A673 (cell line): ENCODE measurements at regions not wholly inside any gene's neighbourhood (a gene's known extent, or its start where the extent isn't known, plus 50 kb on each side); places are given as distances from the start of the nearest gene placed in this dataset.

Source experiments
- BruUV-seq: library from RNA; stranded (reverse); fragments of 400-500 nt; replicated peaks from 2 replicates; lab custom pipeline; 2021; lab: Mats Ljungman, UMichigan
- CTCF ChIA-PET: fragments of 300-600 bp; sonication (Branson Sonifier 250); formaldehyde crosslinking; loops from one replicate; lab custom pipeline; 2022; ENCODE audit warnings: antibody characterized with exemption; lab: Charles Lee
- POLR2A ChIA-PET: fragments of 300-600 bp; sonication (Branson Sonifier 250); formaldehyde crosslinking; loops from one replicate; lab custom pipeline; 2022; ENCODE audit warnings: antibody characterized with exemption; ENCODE audit not compliant: low non-redundant PET; lab: Charles Lee
- DNase-seq: peaks from one replicate; pipeline ENCODE4 v3.0.0-alpha.2; 2015; ENCODE audit warnings: low spot score
- H3K27ac ChIP-seq: fragments of 200-600 bp; sonication (generic); 2 replicates; pipeline ENCODE4 v1.5.1; 2016; ENCODE audit warnings: mixed run types, low read depth, mild to moderate bottlenecking, mixed read lengths, antibody characterized with exemption, low read length; ENCODE audit not compliant: poor library complexity, severe bottlenecking
- H3K27me3 ChIP-seq: fragments of 200-600 bp; sonication (generic); replicated peaks from 2 replicates; pipeline ENCODE4 v1.6.1; 2017; ENCODE audit warnings: mixed run types, low read depth, mild to moderate bottlenecking, mixed read lengths, antibody characterized with exemption, low read length; ENCODE audit not compliant: insufficient read depth, poor library complexity
- H3K36me3 ChIP-seq: fragments of 200-600 bp; sonication (generic); 2 replicates; pipeline ENCODE4 v1.6.1; 2016; ENCODE audit warnings: mixed run types, mild to moderate bottlenecking, mixed read lengths, antibody characterized with exemption, low read length; ENCODE audit not compliant: insufficient read depth, poor library complexity, severe bottlenecking
- H3K4me1 ChIP-seq: fragments of 200-600 bp; sonication (generic); 2 replicates; pipeline ENCODE4 v1.6.1; 2017; ENCODE audit warnings: mixed run types, mild to moderate bottlenecking, mixed read lengths, antibody characterized with exemption, low read length; ENCODE audit not compliant: insufficient read depth, poor library complexity, severe bottlenecking
- H3K4me3 ChIP-seq: fragments of 200-600 bp; sonication (generic); 2 replicates; pipeline ENCODE4 v1.5.1; 2016; ENCODE audit warnings: low read depth, mixed run types, mild to moderate bottlenecking, mixed read lengths, low read length; ENCODE audit not compliant: poor library complexity, severe bottlenecking
- H3K9me3 ChIP-seq: fragments of 200-600 bp; sonication (generic); 2 replicates; pipeline ENCODE4 v1.6.1; 2016; ENCODE audit warnings: mixed run types, low read depth, mild to moderate bottlenecking, mixed read lengths, antibody characterized with exemption, low read length; ENCODE audit not compliant: poor library complexity, severe bottlenecking
- EZH2 ChIP-seq: fragments of 200-600 bp; sonication (generic); IDR thresholded peaks from 2 replicates; pipeline ENCODE4 v1.6.1; 2017; ENCODE audit warnings: borderline replicate concordance, low read depth, mild to moderate bottlenecking, mixed read lengths, antibody characterized with exemption, low read length; ENCODE audit not compliant: poor library complexity, severe bottlenecking
- intact Hi-C: fragments of 100-400 bp; cut with micrococcal nuclease; formaldehyde crosslinking; loops from one replicate; pipeline ENCODE4 v1.10.0; 2022; ENCODE audit not compliant: unreplicated experiment
- TF ChIP-seq, protein P1 (sequence below): fragments of 300-800, 200-600 bp; sonication (generic); conservative IDR thresholded peaks from 2 replicates; pipeline ENCODE4 v1.5.1; 2017; ENCODE audit warnings: low read depth, mild to moderate bottlenecking, antibody characterized with exemption, low read length, moderate library complexity, mixed read lengths

DNA sequence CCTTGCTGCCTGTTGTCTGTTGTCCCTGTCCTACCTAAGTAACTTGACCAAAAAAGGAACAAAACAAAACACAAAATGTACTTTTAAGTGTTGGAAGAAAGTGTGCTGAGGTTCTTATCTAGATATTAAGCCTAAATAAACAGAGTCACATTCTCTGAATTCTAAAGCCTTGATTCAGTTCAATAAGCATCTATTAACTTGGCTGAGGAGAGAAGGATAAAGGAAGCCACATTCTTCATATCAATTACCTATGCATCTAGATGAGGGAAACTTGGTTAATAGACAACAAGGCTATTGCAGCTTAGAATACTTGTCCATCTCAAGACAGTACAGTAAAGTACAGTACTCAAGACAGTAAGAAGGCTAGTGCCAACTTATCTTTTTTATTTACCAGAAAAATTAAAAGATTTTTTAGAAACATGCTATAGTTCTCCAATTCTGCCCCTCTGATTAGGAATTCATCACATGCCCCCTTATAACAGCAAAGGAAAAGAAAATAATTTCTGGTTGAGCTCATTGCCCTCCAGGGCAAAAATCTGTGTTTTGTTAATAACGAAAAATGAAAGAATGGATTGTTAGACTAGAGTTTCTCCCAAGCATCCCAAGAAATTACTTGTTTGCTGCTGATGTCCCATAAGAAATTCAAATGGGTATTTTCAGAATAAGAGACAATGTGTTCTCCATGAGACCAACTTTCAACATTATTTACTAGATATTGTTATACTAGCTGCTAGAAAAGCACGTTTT lies 546.5 kb upstream of the SEMA3D start:
- Histone ChIP-seq H3K27ac (no peak overlapping the region), H3K4me1 (no peaks in the 10 kb centered on the region), H3K36me3 (no peaks in the 10 kb centered on the region), H3K9me3 (peaks cover 8% of the 10 kb centered on the region), H3K4me3 (no peak overlapping the region), H3K27me3 (no peaks in the 10 kb centered on the region)
- CTCF ChIA-PET, result no interaction called here
- DNase-seq, result no peak
- POLR2A ChIA-PET, result no interaction called here
- BruUV-seq, result no TSS peak
- TF ChIP-seq EZH2, result no peak
- TF ChIP-seq, protein P1, sequence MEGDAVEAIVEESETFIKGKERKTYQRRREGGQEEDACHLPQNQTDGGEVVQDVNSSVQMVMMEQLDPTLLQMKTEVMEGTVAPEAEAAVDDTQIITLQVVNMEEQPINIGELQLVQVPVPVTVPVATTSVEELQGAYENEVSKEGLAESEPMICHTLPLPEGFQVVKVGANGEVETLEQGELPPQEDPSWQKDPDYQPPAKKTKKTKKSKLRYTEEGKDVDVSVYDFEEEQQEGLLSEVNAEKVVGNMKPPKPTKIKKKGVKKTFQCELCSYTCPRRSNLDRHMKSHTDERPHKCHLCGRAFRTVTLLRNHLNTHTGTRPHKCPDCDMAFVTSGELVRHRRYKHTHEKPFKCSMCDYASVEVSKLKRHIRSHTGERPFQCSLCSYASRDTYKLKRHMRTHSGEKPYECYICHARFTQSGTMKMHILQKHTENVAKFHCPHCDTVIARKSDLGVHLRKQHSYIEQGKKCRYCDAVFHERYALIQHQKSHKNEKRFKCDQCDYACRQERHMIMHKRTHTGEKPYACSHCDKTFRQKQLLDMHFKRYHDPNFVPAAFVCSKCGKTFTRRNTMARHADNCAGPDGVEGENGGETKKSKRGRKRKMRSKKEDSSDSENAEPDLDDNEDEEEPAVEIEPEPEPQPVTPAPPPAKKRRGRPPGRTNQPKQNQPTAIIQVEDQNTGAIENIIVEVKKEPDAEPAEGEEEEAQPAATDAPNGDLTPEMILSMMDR, result no peak
- intact Hi-C loops, result loop anchor here (5.0 kb wide), 1 partner anchor 51 kb away; no protein-coding TSS in a partner anchor

DNA sequence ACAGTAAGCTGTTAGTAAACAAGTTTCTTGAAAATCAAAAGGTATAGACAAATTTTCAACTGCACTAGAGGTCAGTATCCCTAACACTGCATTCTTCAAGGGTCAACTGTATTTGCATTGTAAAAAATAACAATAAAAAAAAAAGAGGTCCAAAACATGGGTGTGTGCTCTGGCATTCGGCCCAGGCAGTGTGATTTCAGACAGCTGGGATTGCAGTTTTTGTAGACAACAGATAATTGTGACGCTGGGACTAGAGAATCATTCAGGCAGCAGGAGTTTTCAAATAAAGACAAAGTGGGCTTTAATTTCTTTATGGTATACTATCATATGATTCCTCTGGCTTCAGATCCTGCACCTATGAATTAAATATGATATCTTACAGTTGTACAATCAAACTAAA lies 543.2 kb upstream of the SEMA3D start:
- no TSS peak for BruUV-seq
- no peak for DNase-seq
- H3K9me3 ChIP-seq, result no peaks in the 10 kb centered on the region
- H3K27me3 ChIP-seq, result no peaks in the 10 kb centered on the region
- H3K4me3 ChIP-seq, result no peak overlapping the region
- no peaks in the 10 kb centered on the region for H3K4me1 ChIP-seq
- TF ChIP-seq, protein P1, result no peak
- no peak for TF ChIP-seq EZH2
- POLR2A ChIA-PET, result no interaction called here
- no peaks in the 10 kb centered on the region for H3K36me3 ChIP-seq
- CTCF ChIA-PET, result no interaction called here
- intact Hi-C loops, result loop anchor here (5.0 kb wide), 1 partner anchor 48 kb away; no protein-coding TSS in a partner anchor
- H3K27ac ChIP-seq, result no peak overlapping the region

DNA sequence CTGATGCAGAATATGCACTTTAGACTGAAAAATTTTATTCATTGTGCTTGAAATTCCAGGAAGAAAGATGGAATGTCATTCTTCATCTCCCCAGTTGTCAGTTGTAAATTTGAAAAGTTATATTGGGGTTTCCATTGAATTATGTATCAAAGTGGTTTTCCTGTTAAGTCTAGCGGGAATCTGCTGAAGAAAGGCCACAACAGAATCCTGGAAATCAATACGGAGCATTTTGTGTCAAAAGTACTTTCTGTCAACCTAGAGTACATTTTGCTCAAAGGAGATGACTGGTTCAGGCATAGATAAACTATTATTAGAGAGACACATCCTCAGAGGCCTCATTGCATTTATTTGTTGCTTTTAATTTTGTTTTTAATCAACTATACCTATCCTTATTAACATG lies 538.2 kb upstream of the SEMA3D start:
- Histone ChIP-seq H3K36me3 (no peaks in the 10 kb centered on the region), H3K9me3 (no peaks in the 10 kb centered on the region), H3K4me3 (no peak overlapping the region), H3K4me1 (no peaks in the 10 kb centered on the region), H3K27ac (no peak overlapping the region), H3K27me3 (no peaks in the 10 kb centered on the region)
- ChIA-PET CTCF (no interaction called here), POLR2A (no interaction called here)
- no peak for TF ChIP-seq EZH2
- TF ChIP-seq, protein P1, result no peak
- no peak for DNase-seq
- intact Hi-C loops, result no loop called here
- BruUV-seq, result no TSS peak
